ENCODE measurements at regions not wholly inside any gene's neighbourhood (a gene's known extent, or its start where the extent isn't known, plus 50 kb on each side); places are given as distances from the start of the nearest gene placed in this dataset.

- DNase-seq (ENCODE audit: low read depth) = no peak
Measured at GRCh38 chr12:76216585-76217472, 131.4 kb downstream of the BBS10 start.

DNA sequence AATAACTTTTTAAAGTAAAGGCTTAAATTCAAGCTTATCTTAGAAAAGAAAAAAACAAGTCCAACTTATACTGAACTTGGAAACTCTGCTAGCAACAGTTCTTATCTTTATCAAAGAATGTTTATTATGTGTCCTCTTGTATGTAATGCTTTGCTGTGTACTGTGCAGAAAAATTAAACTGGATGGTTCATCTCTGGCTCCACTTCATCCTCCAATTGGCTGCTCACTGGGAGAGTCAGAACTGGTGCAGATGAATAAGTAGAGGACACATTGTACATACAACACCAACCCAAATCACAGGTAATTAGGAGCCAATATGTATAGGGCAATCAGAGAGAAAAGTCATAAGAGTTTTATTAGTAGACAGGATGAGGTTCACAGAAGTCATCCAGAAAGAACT lies 123.6 kb upstream of the NAP1L1 start:
- DNase-seq (ENCODE audit: low read depth) = no peak

GRCh38 chr12:76206677-76207072 lies 122.2 kb upstream of the NAP1L1 start:
- no peak for DNase-seq (ENCODE audit: low read depth)

GRCh38 chr12:76206039-76206676 lies 121.7 kb upstream of the NAP1L1 start:
- no peak for DNase-seq (ENCODE audit: low read depth)

GRCh38 chr12:76202621-76203020 lies 118.1 kb upstream of the NAP1L1 start:
- no peak for DNase-seq (ENCODE audit: low read depth)

- no peak for DNase-seq (ENCODE audit: low read depth)
Measured at GRCh38 chr12:76201758-76202157, 117.3 kb upstream of the NAP1L1 start.

GRCh38 chr12:76201316-76201715 lies 116.8 kb upstream of the NAP1L1 start:
- no peak for DNase-seq (ENCODE audit: low read depth)

DNA sequence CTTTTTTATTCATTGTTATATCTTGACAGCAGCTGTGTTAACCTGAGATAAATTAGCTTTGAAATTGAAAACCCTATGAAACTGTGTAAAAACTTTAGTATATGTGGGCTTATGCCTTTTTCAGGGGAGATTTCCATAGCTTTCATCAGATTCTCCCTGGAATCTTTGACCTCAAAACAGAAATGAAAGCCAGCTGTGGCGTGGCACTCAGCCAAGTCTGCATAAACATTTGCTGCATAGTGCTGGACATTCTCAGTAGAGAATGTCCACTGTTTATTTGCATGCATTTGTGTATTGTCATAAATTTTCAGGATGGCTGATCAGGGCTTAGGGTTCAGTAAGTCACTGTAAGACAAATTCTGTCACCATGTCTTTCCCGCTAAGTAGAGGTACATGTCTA lies 115.3 kb upstream of the NAP1L1 start:
- DNase-seq (ENCODE audit: low read depth) = no peak

DNA sequence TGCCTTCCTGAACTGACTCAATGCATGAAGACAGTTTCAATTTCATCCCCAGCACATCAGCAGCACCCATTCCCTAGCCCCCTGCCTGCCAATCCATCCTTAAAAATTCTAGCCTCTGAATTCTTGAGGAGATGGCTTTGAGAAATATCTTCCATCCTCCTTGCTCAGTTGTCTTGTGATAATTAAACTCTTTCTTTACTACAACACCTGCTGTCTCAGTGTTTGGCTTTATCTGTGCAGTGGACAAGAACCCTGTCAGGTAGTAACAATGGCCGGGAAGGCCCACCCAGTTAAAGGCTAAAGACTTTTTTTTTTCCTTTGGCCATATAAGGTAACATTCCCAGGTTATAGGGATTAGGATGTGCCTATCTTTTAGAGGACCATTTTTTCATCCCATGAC lies 114.4 kb upstream of the NAP1L1 start:
- DNase-seq (ENCODE audit: low read depth) = no peak

GRCh38 chr12:76197283-76197682 lies 112.8 kb upstream of the NAP1L1 start:
- DNase-seq (ENCODE audit: low read depth) = no peak

GRCh38 chr12:76195920-76196319 lies 111.4 kb upstream of the NAP1L1 start:
- no peak for DNase-seq (ENCODE audit: low read depth)

DNA sequence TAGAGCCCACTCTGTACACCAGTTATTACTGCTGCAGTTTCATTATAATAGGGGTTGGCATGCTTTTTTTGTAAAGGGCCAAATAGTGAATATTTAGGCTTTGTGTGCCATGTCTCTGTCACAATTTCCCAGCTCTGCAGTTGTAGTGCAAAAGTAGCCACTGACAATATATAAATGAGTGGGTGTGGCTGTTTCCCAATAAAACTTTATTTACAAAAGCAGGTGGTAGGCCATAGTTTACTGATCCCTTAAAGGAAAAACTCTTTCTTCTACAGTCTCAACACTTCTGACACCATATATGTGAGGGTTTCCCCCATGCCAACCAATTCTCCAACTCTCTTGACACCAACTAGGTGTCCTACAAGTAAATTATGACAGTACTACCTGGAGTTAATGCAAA lies 110.2 kb upstream of the NAP1L1 start:
- no peak for DNase-seq (ENCODE audit: low read depth)

DNA sequence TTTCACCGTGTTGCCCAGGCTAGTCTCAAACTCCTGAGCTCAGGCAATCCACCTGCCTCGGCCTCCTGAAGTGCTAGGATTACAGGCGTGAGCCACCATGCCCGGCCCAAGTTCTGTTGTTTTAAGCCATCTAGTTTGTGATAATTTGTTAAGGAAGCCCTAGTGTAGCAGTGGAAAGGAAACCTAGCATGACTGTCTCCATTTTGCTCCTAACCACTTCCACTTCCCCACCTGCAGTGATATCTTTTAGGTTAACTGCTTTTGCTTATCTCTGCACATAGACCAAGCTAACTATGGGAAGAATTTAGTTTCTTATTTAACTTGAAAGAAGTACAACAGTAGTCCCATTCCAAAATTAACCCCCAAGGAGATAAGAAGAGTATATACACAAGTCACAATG lies 109.5 kb upstream of the NAP1L1 start:
- DNase-seq (ENCODE audit: low read depth) = no peak

GRCh38 chr12:76192416-76192815 lies 107.9 kb upstream of the NAP1L1 start:
- no peak for DNase-seq (ENCODE audit: low read depth)

GRCh38 chr12:76190299-76190698 lies 105.8 kb upstream of the NAP1L1 start:
- no peak for DNase-seq (ENCODE audit: low read depth)

- DNase-seq (ENCODE audit: low read depth) = no peak
Measured at GRCh38 chr12:76189851-76190250, 105.4 kb upstream of the NAP1L1 start.

DNA sequence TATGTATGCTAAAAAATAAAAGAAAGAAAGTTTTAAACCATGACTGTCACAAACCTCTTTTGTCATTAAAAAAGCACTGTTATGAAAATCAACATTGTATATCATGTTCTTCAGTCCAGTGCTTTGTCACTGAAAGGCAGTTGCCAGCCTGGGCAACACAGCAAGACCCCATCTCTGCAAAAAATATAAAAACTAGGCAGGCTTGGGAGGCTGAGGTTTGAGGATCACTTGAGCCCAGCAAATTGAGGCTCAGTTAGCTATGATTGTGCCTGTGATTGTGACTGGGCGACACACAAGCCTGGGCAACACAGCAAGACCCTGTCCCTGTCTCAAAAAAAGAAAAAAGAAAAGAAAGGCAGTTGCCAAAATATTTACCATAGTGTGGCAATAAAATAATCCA lies 102.7 kb upstream of the NAP1L1 start:
- no peak for DNase-seq (ENCODE audit: low read depth)

DNA sequence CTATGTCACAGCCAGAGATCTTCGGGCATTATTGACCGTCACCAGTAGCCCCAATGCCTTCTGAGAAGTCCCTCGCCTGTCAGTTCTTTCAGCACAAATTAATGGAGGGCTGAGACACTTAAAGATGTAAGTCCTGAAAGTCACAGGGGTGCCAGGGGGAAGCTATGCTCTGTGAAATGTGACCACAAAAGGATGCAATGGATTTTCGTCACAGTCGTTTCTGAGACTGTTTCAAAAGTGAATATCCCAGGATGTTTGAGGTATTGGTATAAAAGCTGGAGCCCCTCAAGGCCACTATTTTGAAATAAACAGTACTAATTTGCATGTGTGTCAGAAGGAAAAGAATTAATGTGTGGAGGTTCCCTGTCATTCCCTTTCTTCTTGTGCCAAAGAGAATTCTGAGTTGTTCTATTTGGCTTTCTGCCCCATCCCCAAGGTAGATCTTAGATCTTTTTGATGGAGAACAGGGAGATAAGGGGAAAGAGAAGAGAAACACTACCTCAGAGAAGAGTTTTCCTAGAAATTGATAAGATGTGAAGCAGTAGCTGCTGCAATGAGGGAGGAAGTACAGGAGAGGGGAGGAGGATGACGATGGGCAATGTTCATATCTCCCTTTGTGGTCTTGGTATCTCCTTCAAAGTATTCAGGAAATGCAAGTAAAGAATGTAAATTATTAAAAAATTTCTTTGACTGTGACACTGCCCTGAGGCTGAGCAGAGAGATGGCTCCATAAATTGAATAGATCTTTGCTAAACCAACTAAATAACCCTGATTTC lies 101.8 kb upstream of the NAP1L1 start:
- no peak for DNase-seq (ENCODE audit: low read depth)

GRCh38 chr12:76183459-76184186 lies 99.1 kb upstream of the NAP1L1 start:
- DNase-seq (ENCODE audit: low read depth) = no peak

GRCh38 chr12:76180401-76181277 lies 96.2 kb upstream of the NAP1L1 start:
- DNase-seq (ENCODE audit: low read depth) = no peak

DNA sequence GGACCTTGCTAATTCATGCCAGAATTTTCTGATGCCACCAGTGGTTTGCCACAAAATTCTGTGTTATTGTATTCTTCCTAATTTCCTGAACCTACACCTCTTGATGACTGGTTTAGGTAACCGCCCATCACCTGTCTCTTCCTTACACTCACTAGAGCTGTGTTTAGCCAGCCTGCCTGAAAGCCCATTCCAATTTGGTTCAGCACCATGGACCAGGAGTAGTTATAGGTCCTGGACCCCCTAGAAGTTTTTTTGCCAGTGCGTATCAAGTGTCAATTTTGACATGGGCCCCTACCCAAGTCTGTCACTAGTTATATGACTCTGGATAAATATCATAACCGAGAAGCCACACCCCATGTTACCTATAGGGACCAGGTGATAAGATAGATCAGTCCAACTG lies 94.0 kb upstream of the NAP1L1 start:
- DNase-seq (ENCODE audit: low read depth) = no peak

Measured in activated T-helper 1 cell treated with Interleukin-2 at 50 U/mL for 16 hours (primary cell).